ENCODE measurements at regions not wholly inside any gene's neighbourhood (a gene's known extent, or its start where the extent isn't known, plus 50 kb on each side); places are given as distances from the start of the nearest gene placed in this dataset.

DNA sequence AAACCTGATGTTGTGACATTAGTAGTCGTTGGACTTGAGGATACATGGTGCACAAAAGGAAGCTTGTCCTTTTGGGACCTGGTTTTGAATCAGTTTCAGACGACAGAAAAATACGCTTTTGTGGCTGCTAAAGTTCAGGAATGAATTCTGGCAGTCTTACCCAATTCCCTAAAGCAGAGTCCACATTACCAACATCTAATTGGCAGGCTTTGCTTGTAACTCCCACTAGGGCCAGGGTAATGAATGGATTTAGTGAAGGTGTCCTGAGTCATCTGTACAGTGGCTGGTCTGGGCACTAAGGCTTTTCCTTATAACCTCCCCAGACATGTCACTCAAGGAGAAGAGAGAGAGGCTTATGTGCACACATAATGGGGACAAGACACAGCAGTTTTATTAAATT is 66.2 kb upstream of the RNPC3 start:
- Histone ChIP-seq H3K27ac (no peak overlapping the region), H3K27me3 (no peaks in the 10 kb centered on the region), H3K36me3 (no peaks in the 10 kb centered on the region), H3K4me3 (no peak overlapping the region), H3K4me1 (ENCODE audit: insufficient read depth) (no peaks in the 10 kb centered on the region), H3K9me3 (no peaks in the 10 kb centered on the region)
- intact Hi-C loops (cut with DNase I): no loop called here
- WGBS, 3 donors: 50 to 55% (median 50%) methylated on average over 3 of the region's 3 CpGs
- DNase-seq: no peak
- no peak for TF ChIP-seq EP300 (IDR thresholded peaks at IDR 0.05)
- TF ChIP-seq POLR2A (IDR thresholded peaks at IDR 0.05): no peak
- no peak for TF ChIP-seq CTCF (IDR thresholded peaks at IDR 0.05)

DNA sequence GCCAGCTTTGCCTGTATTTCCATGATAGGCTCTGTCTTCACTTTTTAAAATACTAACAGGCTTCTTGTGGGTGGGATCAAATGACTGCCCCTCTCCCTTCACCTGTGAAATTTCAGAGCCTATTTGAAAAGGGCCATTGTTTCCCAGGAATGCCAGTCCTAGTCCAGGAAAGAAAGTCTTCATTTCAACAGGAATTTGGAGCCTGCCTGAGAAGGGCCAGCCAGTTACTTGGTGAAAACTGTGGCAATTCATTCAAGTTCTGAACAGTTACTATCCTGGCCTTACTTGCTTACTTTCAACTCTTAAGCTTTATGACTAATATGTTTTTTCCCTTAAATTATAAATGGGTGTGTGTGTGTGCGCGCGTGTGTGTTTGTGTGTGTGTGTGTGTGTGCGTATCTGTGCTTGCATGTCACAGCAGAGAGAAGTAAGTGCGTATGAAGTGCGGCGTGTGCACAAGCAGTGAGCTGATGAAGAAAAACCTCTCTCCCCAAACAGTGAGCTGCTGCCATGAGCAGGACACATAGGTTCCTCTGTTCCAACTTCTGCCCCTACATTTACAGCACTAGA is 67.5 kb upstream of the RNPC3 start:
- intact Hi-C loops (cut with DNase I): no loop called here
- Histone ChIP-seq H3K9me3 (no peaks in the 10 kb centered on the region), H3K27ac (no peak overlapping the region), H3K4me3 (no peak overlapping the region), H3K27me3 (no peaks in the 10 kb centered on the region), H3K4me1 (ENCODE audit: insufficient read depth) (no peaks in the 10 kb centered on the region), H3K36me3 (no peaks in the 10 kb centered on the region)
- 91 to 93% (median 92%) methylated on average over 7 of the region's 7 CpGs for WGBS, 3 donors
- DNase-seq: no peak
- TF ChIP-seq CTCF (IDR thresholded peaks at IDR 0.05): no peak

DNA sequence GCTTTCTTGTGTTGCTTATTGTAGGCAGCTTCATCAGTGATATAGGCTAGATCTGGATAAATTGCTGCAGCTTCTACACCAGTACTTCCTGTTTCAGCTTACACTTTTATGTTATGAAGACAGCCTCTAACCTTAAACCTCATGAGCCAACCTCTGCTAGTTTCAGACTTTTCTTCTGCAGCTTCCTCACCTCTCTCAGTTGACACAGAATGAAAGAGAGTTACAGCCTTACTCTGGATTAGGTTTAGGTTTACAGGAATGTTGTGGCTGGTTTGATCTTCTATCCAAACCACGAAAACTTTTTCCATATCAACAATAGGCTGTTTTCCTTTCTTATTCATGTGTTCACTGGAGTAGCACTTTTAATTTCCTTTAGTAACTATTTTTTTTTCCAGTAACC is 76.9 kb upstream of the RNPC3 start:
- no peak overlapping the region for H3K27ac ChIP-seq
- no peaks in the 10 kb centered on the region for H3K4me1 ChIP-seq (ENCODE audit: insufficient read depth)
- no peak for DNase-seq
- H3K9me3 ChIP-seq: no peaks in the 10 kb centered on the region
- TF ChIP-seq CTCF (IDR thresholded peaks at IDR 0.05) (no peak), EP300 (IDR thresholded peaks at IDR 0.05) (no peak), POLR2A (IDR thresholded peaks at IDR 0.05) (no peak)
- H3K4me3 ChIP-seq: no peak overlapping the region
- H3K27me3 ChIP-seq: no peaks in the 10 kb centered on the region
- no peaks in the 10 kb centered on the region for H3K36me3 ChIP-seq
- 7 to 49% (median 10%) methylated on average over 1 of the region's 1 CpG for WGBS, 3 donors
- intact Hi-C loops (cut with DNase I): no loop called here

DNA sequence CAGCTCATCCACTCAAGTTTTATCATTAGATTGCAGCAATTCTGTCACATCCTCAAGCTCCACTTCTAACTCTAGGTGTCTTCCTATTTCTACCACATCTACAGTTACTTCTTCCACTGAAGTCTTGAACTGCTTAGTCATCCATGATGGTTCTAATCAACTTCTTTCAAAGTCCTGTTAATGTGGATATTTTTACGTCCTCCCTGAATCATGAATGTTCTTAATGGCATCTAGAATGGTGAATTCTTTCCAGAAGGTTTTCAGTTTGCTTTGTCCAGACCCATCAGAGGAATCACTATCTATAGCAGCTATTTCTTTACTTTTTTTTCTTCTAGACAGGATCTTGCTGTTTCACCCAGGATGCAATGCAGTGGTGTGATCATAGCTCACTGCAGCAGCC is 78.0 kb upstream of the RNPC3 start:
- intact Hi-C loops (cut with DNase I): no loop called here
- WGBS, 3 donors: 90 to 97% (median 95%) methylated on average over 1 of the region's 1 CpG

More for the DNA sequence above, 78.0 kb upstream of the RNPC3 start:
- no peak for DNase-seq
- Histone ChIP-seq H3K4me3 (no peak overlapping the region), H3K27ac (no peak overlapping the region), H3K4me1 (ENCODE audit: insufficient read depth) (no peaks in the 10 kb centered on the region), H3K36me3 (no peaks in the 10 kb centered on the region), H3K9me3 (no peaks in the 10 kb centered on the region), H3K27me3 (no peaks in the 10 kb centered on the region)
- TF ChIP-seq POLR2A (IDR thresholded peaks at IDR 0.05) (no peak), CTCF (IDR thresholded peaks at IDR 0.05) (no peak), EP300 (IDR thresholded peaks at IDR 0.05) (no peak)
